ENCODE measurements at regions not wholly inside any gene's neighbourhood (a gene's known extent, or its start where the extent isn't known, plus 50 kb on each side); places are given as distances from the start of the nearest gene placed in this dataset.

DNA sequence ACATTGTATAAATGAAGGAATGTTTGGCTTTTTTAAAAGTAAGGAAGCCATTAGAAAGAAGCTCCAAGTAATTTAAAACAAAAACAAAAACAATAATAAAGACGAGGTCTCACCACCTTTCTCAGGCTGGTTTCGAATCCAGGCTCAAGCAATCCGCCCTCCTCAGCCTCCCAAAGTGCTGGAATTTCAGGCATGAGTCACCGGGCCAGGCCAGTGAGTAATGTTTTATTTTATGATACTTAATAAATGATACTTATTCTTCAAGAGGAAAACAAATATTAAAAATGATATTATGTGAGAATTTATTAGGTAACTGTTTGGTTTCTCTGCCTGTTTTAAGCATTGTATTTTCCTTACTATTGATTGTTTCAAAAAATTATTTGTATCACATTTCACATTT, 201.4 kb upstream of the BRINP3 start:
- TF ChIP-seq, protein P1, sequence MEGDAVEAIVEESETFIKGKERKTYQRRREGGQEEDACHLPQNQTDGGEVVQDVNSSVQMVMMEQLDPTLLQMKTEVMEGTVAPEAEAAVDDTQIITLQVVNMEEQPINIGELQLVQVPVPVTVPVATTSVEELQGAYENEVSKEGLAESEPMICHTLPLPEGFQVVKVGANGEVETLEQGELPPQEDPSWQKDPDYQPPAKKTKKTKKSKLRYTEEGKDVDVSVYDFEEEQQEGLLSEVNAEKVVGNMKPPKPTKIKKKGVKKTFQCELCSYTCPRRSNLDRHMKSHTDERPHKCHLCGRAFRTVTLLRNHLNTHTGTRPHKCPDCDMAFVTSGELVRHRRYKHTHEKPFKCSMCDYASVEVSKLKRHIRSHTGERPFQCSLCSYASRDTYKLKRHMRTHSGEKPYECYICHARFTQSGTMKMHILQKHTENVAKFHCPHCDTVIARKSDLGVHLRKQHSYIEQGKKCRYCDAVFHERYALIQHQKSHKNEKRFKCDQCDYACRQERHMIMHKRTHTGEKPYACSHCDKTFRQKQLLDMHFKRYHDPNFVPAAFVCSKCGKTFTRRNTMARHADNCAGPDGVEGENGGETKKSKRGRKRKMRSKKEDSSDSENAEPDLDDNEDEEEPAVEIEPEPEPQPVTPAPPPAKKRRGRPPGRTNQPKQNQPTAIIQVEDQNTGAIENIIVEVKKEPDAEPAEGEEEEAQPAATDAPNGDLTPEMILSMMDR (conservative IDR thresholded peaks at IDR 0.05 in 1 of 2, IDR thresholded peaks at IDR 0.05 in 1 of 2; ENCODE audit: low read depth in 1 of 2, low read length in 2 of 2), result no peak
- TF ChIP-seq EZH2 (IDR thresholded peaks at IDR 0.05; ENCODE audit: low read length, missing control alignments), result no peak

All from fibroblast of lung (primary cell).